ENCODE measurements at regions not wholly inside any gene's neighbourhood (a gene's known extent, or its start where the extent isn't known, plus 50 kb on each side); places are given as distances from the start of the nearest gene placed in this dataset.

DNA sequence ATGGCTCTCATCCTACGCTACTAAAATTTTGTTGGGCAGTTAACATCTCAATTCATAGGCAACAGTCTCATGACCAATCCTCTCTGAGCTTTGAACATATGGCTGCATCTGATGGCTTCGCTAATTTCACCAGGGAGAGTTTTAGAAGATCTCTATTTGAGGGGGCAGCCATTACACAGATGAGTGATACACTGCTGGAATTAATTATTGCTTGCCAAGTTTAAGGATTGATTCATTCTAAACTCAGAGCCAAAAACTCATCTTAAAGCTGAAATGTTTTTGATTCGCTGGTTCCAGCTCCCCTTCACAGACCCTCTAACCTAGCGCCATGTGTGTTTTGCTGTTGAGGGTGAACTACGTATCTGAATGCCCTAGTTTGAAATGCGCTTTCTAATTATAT lies 519.9 kb upstream of the WWC1 start:
- no peaks in the 10 kb centered on the region for H3K9me1 ChIP-seq (replicated peaks; ENCODE audit: control insufficient read depth, extremely low read depth, insufficient read depth, low read length)
- POLR2A ChIA-PET: no interaction called here
- CTCF ChIA-PET: no interaction called here
- no peaks in the 10 kb centered on the region for H3K79me2 ChIP-seq (ENCODE audit: control insufficient read depth, insufficient read depth, low read length)
- dilution Hi-C loops (cut with MboI; ENCODE audit: extremely low pct_ligation_motif_present, low sequenced_read_pairs) (no loop called here), intact Hi-C loops (cut with micrococcal nuclease) (no loop called here)
- TF ChIP-seq FOS (IDR thresholded peaks at IDR 0.05; ENCODE audit: borderline replicate concordance, insufficient read depth, low read length): no peak
- no peak for TF ChIP-seq POLR2A (IDR thresholded peaks at IDR 0.05; ENCODE audit: low read depth, low read length)
- no peak for TF ChIP-seq EZH2 (IDR thresholded peaks at IDR 0.05; ENCODE audit: borderline replicate concordance, low read depth, low read length, severe bottlenecking)
- TF ChIP-seq POLR2AphosphoS5 (IDR thresholded peaks at IDR 0.05; ENCODE audit: insufficient read depth, low read depth, low read length): no peak
- FAIRE-seq: no peak
- H3K27ac ChIP-seq (ENCODE audit: insufficient read depth, low read depth, low read length): no peak overlapping the region
- no peaks in the 10 kb centered on the region for H3K27me3 ChIP-seq (ENCODE audit: control insufficient read depth in 2 of 2, insufficient read depth in 2 of 2, low read length in 2 of 2)
- no TSS peak for BruUV-seq (replicated peaks)
- no peak overlapping the region for H3K9ac ChIP-seq (replicated peaks; ENCODE audit: extremely low read depth, insufficient read depth, low read length)
- H3K36me3 ChIP-seq (ENCODE audit: control insufficient read depth in 2 of 2, extremely low read depth in 1 of 2, insufficient read depth in 2 of 2, low read length in 2 of 2): no peaks in the 10 kb centered on the region
- no peak overlapping the region for H3K4me2 ChIP-seq (ENCODE audit: insufficient read depth, low read length)
- peaks cover 4% of the 10 kb centered on the region for H3K9me3 ChIP-seq (replicated peaks; ENCODE audit: control insufficient read depth, insufficient read depth, low read length)
- no peak overlapping the region for H3K4me3 ChIP-seq (replicated peaks in 1 of 3; ENCODE audit: insufficient read depth in 1 of 3, low read depth in 1 of 3, low read length in 3 of 3)
- H4K20me1 ChIP-seq (replicated peaks; ENCODE audit: control insufficient read depth, extremely low read depth, insufficient read depth, low read length): no peaks in the 10 kb centered on the region
- no peak for DNase-seq (ENCODE audit: low read depth, low spot score)
- no peaks in the 10 kb centered on the region for H3K4me1 ChIP-seq (ENCODE audit: control insufficient read depth, extremely low read depth, insufficient read depth, low read length)
- H2AFZ ChIP-seq (ENCODE audit: low read depth, low read length): no peak overlapping the region

GRCh38 chr5:167773668-167774301 lies 517.7 kb upstream of the WWC1 start:
- FAIRE-seq (no peak), DNase-seq (ENCODE audit: low read depth, low spot score) (no peak)
- Histone ChIP-seq H4K20me1 (replicated peaks; ENCODE audit: control insufficient read depth, extremely low read depth, insufficient read depth, low read length) (no peaks in the 10 kb centered on the region), H3K4me3 (replicated peaks in 1 of 3; ENCODE audit: insufficient read depth in 1 of 3, low read depth in 1 of 3, low read length in 3 of 3) (no peak overlapping the region), H3K27me3 (ENCODE audit: control insufficient read depth in 2 of 2, insufficient read depth in 2 of 2, low read length in 2 of 2) (no peaks in the 10 kb centered on the region), H3K4me2 (ENCODE audit: insufficient read depth, low read length) (no peak overlapping the region), H3K27ac (ENCODE audit: insufficient read depth, low read depth, low read length) (no peak overlapping the region), H3K9ac (replicated peaks; ENCODE audit: extremely low read depth, insufficient read depth, low read length) (no peak overlapping the region), H3K36me3 (ENCODE audit: control insufficient read depth in 2 of 2, extremely low read depth in 1 of 2, insufficient read depth in 2 of 2, low read length in 2 of 2) (no peaks in the 10 kb centered on the region), H2AFZ (ENCODE audit: low read depth, low read length) (no peak overlapping the region), H3K79me2 (ENCODE audit: control insufficient read depth, insufficient read depth, low read length) (no peaks in the 10 kb centered on the region), H3K9me1 (replicated peaks; ENCODE audit: control insufficient read depth, extremely low read depth, insufficient read depth, low read length) (no peaks in the 10 kb centered on the region), H3K4me1 (ENCODE audit: control insufficient read depth, extremely low read depth, insufficient read depth, low read length) (no peaks in the 10 kb centered on the region), H3K9me3 (replicated peaks; ENCODE audit: control insufficient read depth, insufficient read depth, low read length) (peaks cover 5% of the 10 kb centered on the region)
- BruUV-seq (replicated peaks): no TSS peak
- TF ChIP-seq GATA2 (IDR thresholded peaks at IDR 0.05; ENCODE audit: insufficient read depth, insufficient read length, low read depth, low read length) (no peak), MAX (IDR thresholded peaks at IDR 0.05; ENCODE audit: insufficient read depth, insufficient read length) (no peak), POLR2AphosphoS5 (IDR thresholded peaks at IDR 0.05; ENCODE audit: insufficient read depth, low read depth, low read length) (no peak)
- dilution Hi-C loops (cut with MboI; ENCODE audit: extremely low pct_ligation_motif_present, low sequenced_read_pairs) (no loop called here), intact Hi-C loops (cut with micrococcal nuclease) (no loop called here)
- CTCF ChIA-PET: no interaction called here
- POLR2A ChIA-PET: no interaction called here

Data from endothelial cell of umbilical vein (primary cell).